Liver (tissue), 8 donors: ENCODE measurements at regions not wholly inside any gene's neighbourhood (a gene's known extent, or its start where the extent isn't known, plus 50 kb on each side); places are given as distances from the start of the nearest gene placed in this dataset.

Experiments used
- DNase-seq: peaks from one replicate; pipeline ENCODE4 v3.0.0-alpha.2; 2017; ENCODE audit warnings: low spot score
- H3K27ac ChIP-seq, 2 donors: one replicate each; pipeline ENCODE4 v1.7.0; 2013; ENCODE audit warnings: inconsistent platforms in 2 of 2, low read length in 2 of 2, control low read depth in 1 of 2, low read depth in 1 of 2, mild to moderate bottlenecking in 1 of 2
- H3K27me3 ChIP-seq, 4 donors: one replicate each; pipeline versions ENCODE4 v1.6.1 to v1.7.0; 2013; ENCODE audit warnings: low read length in 3 of 4, inconsistent platforms in 1 of 4, mild to moderate bottlenecking in 1 of 4, moderate library complexity in 1 of 4; ENCODE audit not compliant: control insufficient read depth in 4 of 4, insufficient read depth in 4 of 4
- H3K36me3 ChIP-seq, 4 donors: one replicate each; pipeline versions ENCODE4 v1.6.1 to v1.7.0; 2013; ENCODE audit warnings: low read length in 3 of 4, mild to moderate bottlenecking in 3 of 4, low read depth in 1 of 4, moderate library complexity in 1 of 4; ENCODE audit not compliant: control insufficient read depth in 4 of 4, insufficient read depth in 3 of 4
- H3K4me1 ChIP-seq, 4 donors: one replicate each; pipeline versions ENCODE4 v1.6.1 to v1.7.0; 2013; ENCODE audit warnings: low read length in 3 of 4, mild to moderate bottlenecking in 3 of 4, moderate library complexity in 1 of 4; ENCODE audit not compliant: control insufficient read depth in 4 of 4, insufficient read depth in 4 of 4
- H3K4me3 ChIP-seq, 3 donors: one replicate each; pipeline versions ENCODE4 v1.6.1 to v1.7.0; 2013; ENCODE audit warnings: low read length in 3 of 3, control low read depth in 1 of 3, low read depth in 1 of 3, mild to moderate bottlenecking in 1 of 3
- H3K9ac ChIP-seq, 2 donors: one replicate each; pipeline ENCODE4 v1.7.0; 2013; ENCODE audit warnings: low read length in 2 of 2, mild to moderate bottlenecking in 2 of 2, moderate library complexity in 2 of 2, control low read depth in 1 of 2, low read depth in 1 of 2
- H3K9me3 ChIP-seq, 4 donors: one replicate each; pipeline versions ENCODE4 v1.6.1 to v1.7.0; 2013; ENCODE audit warnings: low read length in 3 of 4; ENCODE audit not compliant: control insufficient read depth in 4 of 4
- EGR1 ChIP-seq, 2 donors: IDR thresholded peaks; 2 replicates each; pipeline ENCODE4 v1.6.1; 2016 to 2018; ENCODE audit warnings: antibody characterized with exemption in 2 of 2, low read depth in 2 of 2
- FOXA1 ChIP-seq: IDR thresholded peaks from 2 replicates; pipeline ENCODE4 v1.6.1; 2016; ENCODE audit warnings: antibody characterized with exemption
- FOXA2 ChIP-seq: IDR thresholded peaks from 2 replicates; pipeline ENCODE4 v1.6.1; 2016; ENCODE audit warnings: antibody characterized with exemption
- GABPA ChIP-seq, 2 donors: IDR thresholded peaks in 1 of 2; conservative IDR thresholded peaks in 1 of 2; 2 replicates each; pipeline ENCODE4 v1.6.1; 2016; ENCODE audit warnings: antibody characterized with exemption in 2 of 2, mild to moderate bottlenecking in 1 of 2, moderate library complexity in 1 of 2
- HNF4A ChIP-seq, 2 donors: conservative IDR thresholded peaks; 2 replicates each; pipeline ENCODE4 v1.6.1; 2016; ENCODE audit warnings: antibody characterized with exemption in 2 of 2, mild to moderate bottlenecking in 2 of 2
- HNF4G ChIP-seq: IDR thresholded peaks from 2 replicates; pipeline ENCODE4 v1.6.1; 2016; ENCODE audit warnings: antibody characterized with exemption
- JUND ChIP-seq, 2 donors: IDR thresholded peaks; 2 replicates each; pipeline ENCODE4 v1.6.1; 2016; ENCODE audit warnings: antibody characterized with exemption in 2 of 2
- NR2F2 ChIP-seq: IDR thresholded peaks from 2 replicates; pipeline ENCODE4 v1.6.1; 2016; ENCODE audit warnings: antibody characterized with exemption
- RAD21 ChIP-seq, 2 donors: IDR thresholded peaks; 2 replicates each; pipeline ENCODE4 v1.6.1; 2016; ENCODE audit warnings: antibody characterized with exemption in 2 of 2, mild to moderate bottlenecking in 2 of 2
- RXRA ChIP-seq, 2 donors: IDR thresholded peaks; 2 replicates each; pipeline ENCODE4 v1.6.1; 2017 to 2018; ENCODE audit warnings: antibody characterized with exemption in 2 of 2, mild to moderate bottlenecking in 1 of 2
- SP1 ChIP-seq: IDR thresholded peaks from 2 replicates; pipeline ENCODE4 v1.6.1; 2018; ENCODE audit warnings: antibody characterized with exemption, mild to moderate bottlenecking
- TAF1 ChIP-seq: conservative IDR thresholded peaks from 2 replicates; pipeline ENCODE4 v1.6.1; 2016; ENCODE audit warnings: antibody characterized with exemption, mild to moderate bottlenecking
- YY1 ChIP-seq: IDR thresholded peaks from 2 replicates; pipeline ENCODE4 v1.6.1; 2016; ENCODE audit warnings: antibody characterized with exemption, mild to moderate bottlenecking
- WGBS: extraction: QIAGEN DNeasy Blood & Tissue Kit; methylation state at CpG from one replicate; pipeline ENCODE4 v1.1.7; 2013; 5-methylcytosine and 5-hydroxymethylcytosine counted together
- TF ChIP-seq, protein P1 (sequence below): IDR thresholded peaks from 2 replicates; pipeline ENCODE4 v1.6.1; 2016; ENCODE audit warnings: antibody characterized with exemption
- TF ChIP-seq, protein P2 (sequence below): IDR thresholded peaks from 2 replicates; pipeline ENCODE4 v1.6.1; 2016; ENCODE audit warnings: antibody characterized with exemption
- TF ChIP-seq, protein P3 (sequence below): IDR thresholded peaks from 2 replicates; pipeline ENCODE4 v1.6.1; 2016; ENCODE audit warnings: antibody characterized with exemption, mild to moderate bottlenecking
- TF ChIP-seq, protein P4 (sequence below): IDR thresholded peaks from 2 replicates; pipeline ENCODE4 v1.6.1; 2016; ENCODE audit warnings: antibody characterized with exemption
- TF ChIP-seq, protein P5 (sequence below): fragments of 150-350 bp; IDR thresholded peaks from 2 replicates; pipeline ENCODE4 v1.5.1; 2017; ENCODE audit warnings: improper control_type of control experiment, low read depth, low read length; ENCODE audit not compliant: missing input control
- donor health status: healthy.
- donor health status: healthy.
- donor health status: healthy.
- donor health status: healthy.
- donor health status: healthy.

DNA sequence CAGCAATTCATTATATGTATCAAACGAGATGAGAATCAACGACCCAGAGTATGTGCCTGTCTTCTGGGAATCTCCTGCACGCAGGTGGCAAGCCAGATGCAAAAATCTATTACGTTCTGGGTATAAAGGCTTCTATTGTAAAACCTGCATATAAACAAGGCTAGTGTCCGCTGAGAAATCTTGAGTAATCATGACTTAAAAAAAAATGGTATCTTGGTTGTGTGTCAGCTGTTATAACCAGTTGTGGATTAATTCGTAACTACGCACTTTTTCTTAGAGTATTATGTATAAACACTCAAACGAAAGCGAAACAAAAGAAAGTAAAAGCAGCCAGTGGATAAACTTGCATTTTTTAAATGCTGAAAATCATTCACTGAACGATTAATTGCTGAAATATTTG lies 509.1 kb downstream of the RSL24D1 start:
- Histone ChIP-seq H3K27ac (no peak overlapping the region), H3K27me3 (no peaks in the 10 kb centered on the region), H3K9me3 (no peaks in the 10 kb centered on the region), H3K4me3 (peak overlapping the region in 1 of 3 donors; percentile 17), H3K9ac (no peak overlapping the region), H3K4me1 (peaks cover 0 to 2% (median 0%) of the 10 kb centered on the region in 4 donors), H3K36me3 (no peaks in the 10 kb centered on the region)
- DNase-seq, result no peak
- WGBS, result 57% methylated on average over 10 of the region's 10 CpGs
- TF ChIP-seq, protein P1, sequence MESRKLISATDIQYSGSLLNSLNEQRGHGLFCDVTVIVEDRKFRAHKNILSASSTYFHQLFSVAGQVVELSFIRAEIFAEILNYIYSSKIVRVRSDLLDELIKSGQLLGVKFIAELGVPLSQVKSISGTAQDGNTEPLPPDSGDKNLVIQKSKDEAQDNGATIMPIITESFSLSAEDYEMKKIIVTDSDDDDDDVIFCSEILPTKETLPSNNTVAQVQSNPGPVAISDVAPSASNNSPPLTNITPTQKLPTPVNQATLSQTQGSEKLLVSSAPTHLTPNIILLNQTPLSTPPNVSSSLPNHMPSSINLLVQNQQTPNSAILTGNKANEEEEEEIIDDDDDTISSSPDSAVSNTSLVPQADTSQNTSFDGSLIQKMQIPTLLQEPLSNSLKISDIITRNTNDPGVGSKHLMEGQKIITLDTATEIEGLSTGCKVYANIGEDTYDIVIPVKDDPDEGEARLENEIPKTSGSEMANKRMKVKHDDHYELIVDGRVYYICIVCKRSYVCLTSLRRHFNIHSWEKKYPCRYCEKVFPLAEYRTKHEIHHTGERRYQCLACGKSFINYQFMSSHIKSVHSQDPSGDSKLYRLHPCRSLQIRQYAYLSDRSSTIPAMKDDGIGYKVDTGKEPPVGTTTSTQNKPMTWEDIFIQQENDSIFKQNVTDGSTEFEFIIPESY, result no peak
- TF ChIP-seq, protein P2, sequence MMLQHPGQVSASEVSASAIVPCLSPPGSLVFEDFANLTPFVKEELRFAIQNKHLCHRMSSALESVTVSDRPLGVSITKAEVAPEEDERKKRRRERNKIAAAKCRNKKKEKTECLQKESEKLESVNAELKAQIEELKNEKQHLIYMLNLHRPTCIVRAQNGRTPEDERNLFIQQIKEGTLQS, result no peak
- TF ChIP-seq FOXA2 (no peak), FOXA1 (no peak), HNF4A (conservative IDR thresholded peaks at IDR 0.05) (no peak), NR2F2 (no peak), YY1 (no peak), GABPA (IDR thresholded peaks at IDR 0.05 in 1 of 2, conservative IDR thresholded peaks at IDR 0.05 in 1 of 2) (no peak), SP1 (no peak), JUND (IDR thresholded peaks at IDR 0.05) (no peak), TAF1 (no peak), HNF4G (no peak), RXRA (IDR thresholded peaks at IDR 0.05) (no peak), RAD21 (IDR thresholded peaks at IDR 0.05) (no peak), EGR1 (IDR thresholded peaks at IDR 0.05; ENCODE audit: low read depth in 2 of 2) (no peak)
- TF ChIP-seq, protein P3, sequence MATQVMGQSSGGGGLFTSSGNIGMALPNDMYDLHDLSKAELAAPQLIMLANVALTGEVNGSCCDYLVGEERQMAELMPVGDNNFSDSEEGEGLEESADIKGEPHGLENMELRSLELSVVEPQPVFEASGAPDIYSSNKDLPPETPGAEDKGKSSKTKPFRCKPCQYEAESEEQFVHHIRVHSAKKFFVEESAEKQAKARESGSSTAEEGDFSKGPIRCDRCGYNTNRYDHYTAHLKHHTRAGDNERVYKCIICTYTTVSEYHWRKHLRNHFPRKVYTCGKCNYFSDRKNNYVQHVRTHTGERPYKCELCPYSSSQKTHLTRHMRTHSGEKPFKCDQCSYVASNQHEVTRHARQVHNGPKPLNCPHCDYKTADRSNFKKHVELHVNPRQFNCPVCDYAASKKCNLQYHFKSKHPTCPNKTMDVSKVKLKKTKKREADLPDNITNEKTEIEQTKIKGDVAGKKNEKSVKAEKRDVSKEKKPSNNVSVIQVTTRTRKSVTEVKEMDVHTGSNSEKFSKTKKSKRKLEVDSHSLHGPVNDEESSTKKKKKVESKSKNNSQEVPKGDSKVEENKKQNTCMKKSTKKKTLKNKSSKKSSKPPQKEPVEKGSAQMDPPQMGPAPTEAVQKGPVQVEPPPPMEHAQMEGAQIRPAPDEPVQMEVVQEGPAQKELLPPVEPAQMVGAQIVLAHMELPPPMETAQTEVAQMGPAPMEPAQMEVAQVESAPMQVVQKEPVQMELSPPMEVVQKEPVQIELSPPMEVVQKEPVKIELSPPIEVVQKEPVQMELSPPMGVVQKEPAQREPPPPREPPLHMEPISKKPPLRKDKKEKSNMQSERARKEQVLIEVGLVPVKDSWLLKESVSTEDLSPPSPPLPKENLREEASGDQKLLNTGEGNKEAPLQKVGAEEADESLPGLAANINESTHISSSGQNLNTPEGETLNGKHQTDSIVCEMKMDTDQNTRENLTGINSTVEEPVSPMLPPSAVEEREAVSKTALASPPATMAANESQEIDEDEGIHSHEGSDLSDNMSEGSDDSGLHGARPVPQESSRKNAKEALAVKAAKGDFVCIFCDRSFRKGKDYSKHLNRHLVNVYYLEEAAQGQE, result no peak
- TF ChIP-seq, protein P4, sequence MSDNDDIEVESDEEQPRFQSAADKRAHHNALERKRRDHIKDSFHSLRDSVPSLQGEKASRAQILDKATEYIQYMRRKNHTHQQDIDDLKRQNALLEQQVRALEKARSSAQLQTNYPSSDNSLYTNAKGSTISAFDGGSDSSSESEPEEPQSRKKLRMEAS, result no peak
- TF ChIP-seq, protein P5, sequence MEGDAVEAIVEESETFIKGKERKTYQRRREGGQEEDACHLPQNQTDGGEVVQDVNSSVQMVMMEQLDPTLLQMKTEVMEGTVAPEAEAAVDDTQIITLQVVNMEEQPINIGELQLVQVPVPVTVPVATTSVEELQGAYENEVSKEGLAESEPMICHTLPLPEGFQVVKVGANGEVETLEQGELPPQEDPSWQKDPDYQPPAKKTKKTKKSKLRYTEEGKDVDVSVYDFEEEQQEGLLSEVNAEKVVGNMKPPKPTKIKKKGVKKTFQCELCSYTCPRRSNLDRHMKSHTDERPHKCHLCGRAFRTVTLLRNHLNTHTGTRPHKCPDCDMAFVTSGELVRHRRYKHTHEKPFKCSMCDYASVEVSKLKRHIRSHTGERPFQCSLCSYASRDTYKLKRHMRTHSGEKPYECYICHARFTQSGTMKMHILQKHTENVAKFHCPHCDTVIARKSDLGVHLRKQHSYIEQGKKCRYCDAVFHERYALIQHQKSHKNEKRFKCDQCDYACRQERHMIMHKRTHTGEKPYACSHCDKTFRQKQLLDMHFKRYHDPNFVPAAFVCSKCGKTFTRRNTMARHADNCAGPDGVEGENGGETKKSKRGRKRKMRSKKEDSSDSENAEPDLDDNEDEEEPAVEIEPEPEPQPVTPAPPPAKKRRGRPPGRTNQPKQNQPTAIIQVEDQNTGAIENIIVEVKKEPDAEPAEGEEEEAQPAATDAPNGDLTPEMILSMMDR, result no peak
